Activated CD8-positive, alpha-beta memory T cell treated with anti-CD3 and anti-CD28 coated beads, Interleukin-2, amount 50 U/mL, for 24 hours (primary cell): ENCODE measurements at regions not wholly inside any gene's neighbourhood (a gene's known extent, or its start where the extent isn't known, plus 50 kb on each side); places are given as distances from the start of the nearest gene placed in this dataset.
"Not testable (repeated sequence)": the region's sequence is repeated elsewhere in the genome, so short reads cannot be mapped to it uniquely, and the experiment has no call there.

Experiments used
- DNase-seq: peaks from one replicate; pipeline ENCODE4 v3.0.0-alpha.2; 2020; ENCODE audit errors: extremely low read depth

GRCh38 chr7:127530148-127530547 lies 55.2 kb downstream of the GCC1 start:
- DNase-seq, result no peak

GRCh38 chr7:127527561-127527960 lies 57.8 kb downstream of the GCC1 start:
- DNase-seq, result no peak

DNA sequence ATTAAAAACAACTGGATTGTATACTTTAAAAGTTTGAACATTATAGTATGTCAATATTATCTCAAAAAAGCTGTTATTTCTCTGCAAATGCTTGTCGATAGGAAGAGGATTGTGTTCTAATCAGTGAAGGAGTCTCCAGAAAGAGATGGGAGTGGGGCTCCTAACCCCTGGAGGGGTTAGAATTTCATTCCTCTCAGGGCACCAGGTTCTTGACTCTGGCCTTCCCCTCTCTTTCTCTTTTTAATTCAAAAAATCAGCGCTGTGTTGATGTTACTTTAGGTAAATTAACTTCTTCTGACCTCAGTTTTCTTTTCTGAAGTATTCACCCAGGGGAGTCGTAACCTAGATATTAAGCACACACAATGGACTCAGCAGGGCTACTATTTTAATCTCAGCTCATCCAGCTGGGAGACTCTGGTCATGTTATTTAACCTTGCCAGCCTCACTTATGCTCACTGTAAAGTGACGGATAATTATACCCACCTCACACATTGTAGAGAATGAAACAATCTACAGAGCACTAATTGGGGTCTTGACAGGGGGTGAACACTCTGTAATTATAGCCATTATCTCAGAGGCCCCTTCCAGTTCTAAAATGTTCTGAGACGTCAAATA lies 59.4 kb downstream of the GCC1 start:
- DNase-seq, result no peak

DNA sequence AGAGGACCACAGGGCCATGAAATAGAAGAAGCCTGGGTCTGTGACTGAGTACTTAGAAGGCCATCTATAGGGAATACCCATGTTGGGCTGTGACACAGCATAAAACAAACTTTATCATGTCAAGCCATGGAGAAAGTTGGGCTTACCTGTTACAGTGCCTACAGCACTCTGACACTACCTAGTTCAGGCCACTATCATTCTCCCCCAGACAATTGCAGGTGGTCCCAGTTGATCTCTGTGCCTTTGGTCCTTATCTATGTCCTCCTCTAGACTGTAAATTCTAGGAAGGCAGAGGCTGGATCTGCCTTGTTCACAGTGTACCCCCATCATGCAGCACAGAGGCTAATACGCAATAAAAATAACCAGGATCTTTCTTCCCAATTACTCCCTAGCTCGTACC lies 69.1 kb downstream of the GCC1 start:
- DNase-seq, result no peak

DNA sequence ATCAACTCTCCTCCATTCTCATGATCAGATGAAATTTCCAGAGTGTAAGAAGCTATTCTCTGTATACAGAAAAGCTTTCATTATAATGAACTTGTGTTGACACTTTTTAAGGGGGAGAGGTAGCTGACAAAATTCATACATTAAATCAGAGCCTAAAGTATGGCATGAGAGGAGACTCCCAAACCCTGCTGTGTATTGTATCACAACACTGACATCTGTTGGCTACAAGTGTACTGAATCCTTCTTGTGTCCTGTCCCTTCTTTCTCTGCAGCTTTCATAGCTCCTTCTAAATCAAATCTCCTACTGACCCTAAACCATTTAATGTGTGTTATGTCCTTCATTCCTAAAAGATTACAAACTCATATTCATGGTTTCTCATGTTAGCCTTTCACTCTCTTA lies 70.9 kb downstream of the GCC1 start:
- no peak for DNase-seq

GRCh38 chr7:127513311-127513710 lies 72.1 kb downstream of the GCC1 start:
- no peak for DNase-seq

GRCh38 chr7:127512663-127513062 lies 72.7 kb downstream of the GCC1 start:
- no peak for DNase-seq

DNA sequence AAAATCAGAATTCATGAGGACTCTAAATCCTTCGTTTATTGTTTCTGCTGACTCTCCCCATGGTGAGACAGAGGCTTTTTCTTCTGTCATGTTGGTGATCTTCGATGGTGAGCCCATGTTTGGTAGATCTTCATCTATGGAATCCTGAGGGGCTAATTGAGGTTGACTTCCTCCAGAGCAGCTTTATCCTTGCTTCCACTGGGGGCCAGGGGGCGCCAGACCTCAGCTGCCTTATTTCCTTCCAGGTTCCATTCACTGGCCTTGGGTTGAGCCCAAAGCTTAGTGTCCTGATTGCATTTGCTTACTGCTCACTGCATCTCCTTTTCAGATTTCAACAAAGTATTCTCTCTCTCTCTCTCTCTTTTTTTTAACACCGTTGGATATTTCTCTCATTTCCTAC lies 80.7 kb downstream of the GCC1 start:
- no peak for DNase-seq

DNA sequence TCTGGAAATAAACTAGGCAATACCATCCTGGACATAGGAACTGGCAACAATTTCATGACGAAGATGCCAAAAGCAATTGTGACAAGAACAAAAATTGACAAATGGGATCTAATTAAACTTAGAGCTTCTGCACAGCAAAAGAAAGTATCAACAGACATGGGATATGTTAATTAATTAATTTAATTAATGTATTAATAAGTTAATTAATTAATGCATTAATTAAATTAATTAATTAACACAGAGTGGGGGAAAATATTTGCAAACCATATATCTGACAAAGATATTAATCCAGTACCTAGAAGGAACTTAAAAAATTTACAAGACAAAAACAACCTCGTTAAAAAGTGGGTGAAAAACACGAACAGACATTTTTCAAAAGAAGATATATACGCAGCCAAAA lies 83.6 kb downstream of the GCC1 start:
- DNase-seq, result no peak

- no peak for DNase-seq
Measured at GRCh38 chr7:127487381-127487780, 94.9 kb upstream of the ZNF800 start.

DNA sequence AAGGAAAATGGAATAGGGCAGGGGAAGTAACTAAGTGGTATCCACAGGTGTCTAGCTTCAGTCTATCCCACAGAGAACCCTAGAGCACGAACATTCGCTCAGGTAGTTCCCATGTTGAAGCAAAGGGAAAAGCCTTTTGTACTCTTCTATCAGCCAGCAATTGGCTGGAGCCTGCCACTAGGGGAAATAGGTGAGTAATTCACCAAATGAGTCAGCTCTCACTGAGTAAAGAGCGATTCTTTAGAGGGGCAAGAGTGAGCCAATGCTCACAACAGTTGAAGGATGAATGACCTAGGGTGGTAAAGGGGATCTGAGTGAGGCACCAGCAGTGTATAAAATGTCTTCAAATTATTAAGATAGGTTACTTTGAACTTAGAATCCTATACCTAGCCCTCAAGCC lies 94.1 kb upstream of the ZNF800 start:
- no peak for DNase-seq

- DNase-seq, result no peak
Measured at GRCh38 chr7:127485482-127485881, 93.0 kb upstream of the ZNF800 start.

DNA sequence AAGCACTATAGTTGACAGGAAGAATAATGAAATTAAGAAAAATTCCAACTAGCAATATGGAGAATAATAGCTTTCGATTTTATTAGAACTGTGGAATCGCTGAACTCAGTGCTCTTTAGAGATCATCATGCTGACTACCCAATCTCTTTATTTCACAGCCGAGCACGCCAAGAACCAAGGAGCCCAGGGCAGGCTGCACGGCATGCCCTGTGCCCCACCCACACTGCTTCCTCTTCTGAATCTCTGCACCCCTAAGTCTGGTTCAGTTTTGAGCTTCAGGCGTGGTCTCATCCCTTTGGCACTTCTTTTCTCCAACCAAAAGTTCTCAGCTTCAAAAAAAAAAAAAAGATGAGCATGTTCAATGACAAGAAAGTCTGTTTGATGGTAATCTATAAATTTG lies 92.4 kb upstream of the ZNF800 start:
- no peak for DNase-seq

DNA sequence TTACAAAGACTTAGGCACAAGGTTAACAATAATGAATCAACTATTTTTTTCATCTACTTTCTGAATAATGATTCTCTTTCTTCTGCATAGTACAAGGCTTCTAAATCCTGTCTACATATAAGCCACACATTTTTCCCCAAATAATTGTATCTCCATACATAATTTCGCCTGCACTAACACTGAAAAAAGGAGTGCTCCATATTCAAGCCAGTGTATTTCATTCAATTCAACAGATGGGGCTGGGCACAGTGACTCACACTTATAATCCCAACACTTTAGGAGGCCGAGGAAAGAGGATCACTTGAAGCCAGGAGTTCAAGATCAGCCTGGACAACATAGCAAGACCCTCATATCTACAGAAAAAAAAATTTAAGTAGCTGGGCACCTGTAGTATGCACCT lies 86.0 kb upstream of the ZNF800 start:
- no peak for DNase-seq

- no peak for DNase-seq
Measured at GRCh38 chr7:127478024-127478355, 85.5 kb upstream of the ZNF800 start.

- no peak for DNase-seq
Measured at GRCh38 chr7:127477295-127478023, 85.0 kb upstream of the ZNF800 start.

GRCh38 chr7:127476618-127477017 lies 84.1 kb upstream of the ZNF800 start:
- DNase-seq, result no peak

DNA sequence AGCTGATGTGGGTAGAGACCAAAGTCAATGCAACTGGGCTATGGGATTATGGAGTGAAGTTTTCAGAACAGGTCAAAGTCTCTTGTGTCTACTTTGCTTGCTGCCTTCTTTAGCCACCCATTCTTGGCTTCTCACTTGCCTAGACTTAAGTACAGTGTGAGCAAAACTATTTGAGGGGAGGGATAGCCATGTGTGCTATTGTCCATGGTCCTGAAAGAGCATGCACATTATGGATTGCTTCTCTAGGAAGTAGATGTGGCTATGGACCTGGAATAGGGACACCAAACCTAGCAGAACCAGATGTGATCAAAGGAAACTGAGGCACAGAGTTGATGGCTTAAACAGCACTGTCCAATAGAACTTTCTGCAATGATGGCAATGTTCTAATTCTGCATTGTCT lies 81.9 kb upstream of the ZNF800 start:
- DNase-seq, result no peak

DNA sequence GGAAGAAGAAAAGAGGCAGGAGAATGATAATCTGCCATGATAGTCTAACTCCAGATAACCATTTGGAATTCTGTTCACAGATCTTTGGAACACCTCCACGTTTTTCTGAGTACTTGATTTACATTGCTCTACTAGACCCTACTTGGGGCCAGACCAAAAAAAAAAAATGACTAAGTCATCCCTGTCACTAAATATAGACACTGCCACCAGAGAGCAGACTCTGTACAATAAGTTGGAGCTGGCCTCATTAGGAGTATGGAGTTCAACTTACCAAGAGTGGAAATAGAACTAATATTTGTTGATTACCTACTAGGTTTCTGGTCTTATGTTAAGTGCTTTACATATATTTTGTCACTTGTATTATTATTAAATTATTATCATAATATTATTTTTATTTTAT lies 80.9 kb upstream of the ZNF800 start:
- no peak for DNase-seq

- no peak for DNase-seq
Measured at GRCh38 chr7:127460077-127460476, 67.6 kb upstream of the ZNF800 start.

- DNase-seq, result not testable (repeated sequence)
Measured at GRCh38 chr7:127451258-127451657, 58.8 kb upstream of the ZNF800 start.

DNA sequence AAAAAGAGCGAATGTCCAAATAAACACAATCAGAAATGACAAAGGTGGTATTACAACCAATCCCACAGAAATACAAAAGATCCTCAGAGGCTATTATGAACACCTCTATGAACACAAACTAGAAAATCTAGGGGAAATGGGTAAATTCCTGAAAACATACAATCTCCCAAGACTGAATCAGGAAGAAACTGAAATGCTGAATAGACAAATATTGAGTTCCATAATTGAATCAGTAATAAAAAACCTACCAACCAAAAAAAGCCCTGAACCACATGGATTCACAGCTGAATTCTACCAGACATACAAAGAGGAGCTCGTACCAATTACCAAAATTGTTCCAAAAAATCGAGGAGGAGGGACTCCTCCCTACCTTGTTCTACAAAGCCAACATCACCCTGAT lies 56.1 kb upstream of the ZNF800 start:
- DNase-seq, result no peak

DNA sequence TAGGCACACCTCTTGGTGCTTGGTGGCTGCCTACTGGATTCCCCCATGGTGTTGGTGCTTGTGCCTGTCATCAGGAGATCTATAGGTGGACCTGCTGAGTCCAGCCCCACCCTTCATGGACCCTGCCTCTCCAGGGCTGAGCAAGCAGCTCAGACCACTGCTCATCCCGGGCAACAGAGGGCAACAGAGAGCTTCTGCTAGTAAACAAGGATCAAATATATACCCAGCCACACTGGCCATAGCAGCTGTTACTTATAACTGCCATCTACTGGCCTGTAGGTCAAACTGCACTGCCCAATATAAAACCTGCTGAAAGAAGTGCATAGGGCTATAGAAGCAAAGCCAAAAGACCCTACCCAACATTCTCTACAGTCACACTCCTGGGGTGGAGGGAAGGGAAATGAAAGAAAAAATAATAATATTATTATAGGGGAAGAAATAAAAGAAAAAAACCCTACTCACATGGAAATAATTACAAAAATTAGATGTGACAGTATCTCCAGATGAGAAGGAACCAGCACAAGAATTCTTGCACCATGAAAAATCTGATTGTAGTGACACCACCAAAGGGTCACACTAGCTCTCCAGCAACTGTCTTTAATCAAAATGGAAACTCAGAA lies 54.9 kb upstream of the ZNF800 start:
- peak; percentile 9 for DNase-seq

- DNase-seq, result no peak
Measured at GRCh38 chr7:127446842-127447241, 54.3 kb upstream of the ZNF800 start.
